ENCODE measurements at regions not wholly inside any gene's neighbourhood (a gene's known extent, or its start where the extent isn't known, plus 50 kb on each side); places are given as distances from the start of the nearest gene placed in this dataset.

- Mint-ChIP-seq H3K9me3 (ENCODE audit: low read depth) (no peaks in the 10 kb centered on the region), H3K4me3 (no peak overlapping the region), H3K4me1 (no peaks in the 10 kb centered on the region), H3K36me3 (ENCODE audit: low read depth) (no peaks in the 10 kb centered on the region), H3K27ac (no peak overlapping the region), H3K27me3 (no peaks in the 10 kb centered on the region)
- ATAC-seq (no peak), DNase-seq (no peak)
- ChIA-PET CTCF (no interaction called here), POLR2A (no interaction called here)
- intact Hi-C loops (cut with DNase I, micrococcal nuclease) = no loop called here
These were observed 198.1 kb downstream of the DAD1 start for GRCh38 chr14:22390824-22391461.

GRCh38 chr14:22390195-22390594 lies 198.8 kb downstream of the DAD1 start:
- Mint-ChIP-seq H3K9me3 (ENCODE audit: low read depth) (no peaks in the 10 kb centered on the region), H3K27ac (no peak overlapping the region), H3K27me3 (no peaks in the 10 kb centered on the region), H3K4me1 (no peaks in the 10 kb centered on the region), H3K4me3 (no peak overlapping the region), H3K36me3 (ENCODE audit: low read depth) (no peaks in the 10 kb centered on the region)
- intact Hi-C loops (cut with DNase I, micrococcal nuclease) = no loop called here
- ChIA-PET POLR2A (no interaction called here), CTCF (no interaction called here)
- DNase-seq (no peak), ATAC-seq (no peak)

- H3K9me3 Mint-ChIP-seq (ENCODE audit: low read depth) = no peaks in the 10 kb centered on the region
- ATAC-seq = peak; percentile 36
- CTCF ChIA-PET = no interaction called here
These were observed 200.1 kb downstream of the DAD1 start for GRCh38 chr14:22388669-22389595.

GRCh38 chr14:22387776-22388241 lies 201.2 kb downstream of the DAD1 start:
- CTCF ChIA-PET = no interaction called here
- Mint-ChIP-seq H3K4me1 (no peaks in the 10 kb centered on the region), H3K4me3 (no peak overlapping the region), H3K27ac (no peak overlapping the region), H3K36me3 (ENCODE audit: low read depth) (no peaks in the 10 kb centered on the region), H3K27me3 (no peaks in the 10 kb centered on the region), H3K9me3 (ENCODE audit: low read depth) (no peaks in the 10 kb centered on the region)
- POLR2A ChIA-PET = no interaction called here
- no peak for ATAC-seq
- intact Hi-C loops (cut with DNase I, micrococcal nuclease) = loop anchor here in 1 of 2 experiments (2.0 kb wide), 1 partner anchor 89 kb away; no protein-coding TSS in a partner anchor
- DNase-seq = no peak

More at GRCh38 chr14:22388669-22389595, 200.1 kb downstream of the DAD1 start:
- no peaks in the 10 kb centered on the region for H3K27me3 Mint-ChIP-seq
- no peak for DNase-seq
- POLR2A ChIA-PET = no interaction called here
- H3K36me3 Mint-ChIP-seq (ENCODE audit: low read depth) = no peaks in the 10 kb centered on the region
- H3K4me1 Mint-ChIP-seq = no peaks in the 10 kb centered on the region
- H3K4me3 Mint-ChIP-seq = no peak overlapping the region
- H3K27ac Mint-ChIP-seq = no peak overlapping the region
- intact Hi-C loops (cut with DNase I, micrococcal nuclease) = no loop called here

GRCh38 chr14:22386924-22387775 lies 201.9 kb downstream of the DAD1 start:
- Mint-ChIP-seq H3K4me1 (no peaks in the 10 kb centered on the region), H3K4me3 (no peak overlapping the region), H3K9me3 (ENCODE audit: low read depth) (no peaks in the 10 kb centered on the region), H3K36me3 (ENCODE audit: low read depth) (no peaks in the 10 kb centered on the region), H3K27ac (no peak overlapping the region), H3K27me3 (no peaks in the 10 kb centered on the region)
- POLR2A ChIA-PET = no interaction called here
- DNase-seq (no peak), ATAC-seq (no peak)
- intact Hi-C loops (cut with DNase I, micrococcal nuclease) = loop anchor here (1.0 to 2.0 kb wide), 2 partner anchors 90 kb away; no protein-coding TSS in a partner anchor
- CTCF ChIA-PET = interaction anchor here (0.6 kb wide), 1 partner anchor 45 kb away, joined by 3 read pairs; no protein-coding TSS in a partner anchor

- Mint-ChIP-seq H3K9me3 (ENCODE audit: low read depth) (no peaks in the 10 kb centered on the region), H3K27me3 (no peaks in the 10 kb centered on the region), H3K36me3 (ENCODE audit: low read depth) (no peaks in the 10 kb centered on the region), H3K4me3 (no peak overlapping the region), H3K27ac (no peak overlapping the region), H3K4me1 (no peaks in the 10 kb centered on the region)
- CTCF ChIA-PET = no interaction called here
- no peak for ATAC-seq
- DNase-seq = no peak
- POLR2A ChIA-PET = no interaction called here
- intact Hi-C loops (cut with DNase I, micrococcal nuclease) = loop anchor here in 1 of 2 experiments (5.0 kb wide), 2 partner anchors 48 to 63 kb away; no protein-coding TSS in a partner anchor
These were observed 204.0 kb downstream of the DAD1 start for GRCh38 chr14:22384974-22385526.

GRCh38 chr14:22384167-22384549 lies 204.9 kb downstream of the DAD1 start:
- H3K36me3 Mint-ChIP-seq (ENCODE audit: low read depth) = no peaks in the 10 kb centered on the region
- no peak overlapping the region for H3K4me3 Mint-ChIP-seq
- H3K4me1 Mint-ChIP-seq = no peaks in the 10 kb centered on the region
- DNase-seq (no peak), ATAC-seq (no peak)
- no peaks in the 10 kb centered on the region for H3K27me3 Mint-ChIP-seq
- ChIA-PET CTCF (no interaction called here), POLR2A (no interaction called here)
- H3K27ac Mint-ChIP-seq = no peak overlapping the region
- intact Hi-C loops (cut with DNase I, micrococcal nuclease) = loop anchor here in 1 of 2 experiments (5.0 kb wide), 2 partner anchors 47 to 62 kb away; no protein-coding TSS in a partner anchor
- no peaks in the 10 kb centered on the region for H3K9me3 Mint-ChIP-seq (ENCODE audit: low read depth)

- Mint-ChIP-seq H3K4me3 (no peak overlapping the region), H3K9me3 (ENCODE audit: low read depth) (no peaks in the 10 kb centered on the region), H3K36me3 (ENCODE audit: low read depth) (no peaks in the 10 kb centered on the region), H3K27me3 (no peaks in the 10 kb centered on the region), H3K4me1 (no peaks in the 10 kb centered on the region), H3K27ac (no peak overlapping the region)
- DNase-seq (no peak), ATAC-seq (peak; percentile 23)
- ChIA-PET CTCF (no interaction called here), POLR2A (no interaction called here)
- intact Hi-C loops (cut with DNase I, micrococcal nuclease) = loop anchor here in 1 of 2 experiments (5.0 kb wide), 2 partner anchors 46 to 61 kb away; no protein-coding TSS in a partner anchor
These were observed 205.4 kb downstream of the DAD1 start for GRCh38 chr14:22383515-22384166.

GRCh38 chr14:22382955-22383354 lies 206.1 kb downstream of the DAD1 start:
- Mint-ChIP-seq H3K9me3 (ENCODE audit: low read depth) (no peaks in the 10 kb centered on the region), H3K27me3 (no peaks in the 10 kb centered on the region), H3K36me3 (ENCODE audit: low read depth) (no peaks in the 10 kb centered on the region), H3K27ac (no peak overlapping the region), H3K4me3 (no peak overlapping the region), H3K4me1 (no peaks in the 10 kb centered on the region)
- CTCF ChIA-PET = no interaction called here
- DNase-seq = no peak
- intact Hi-C loops (cut with DNase I, micrococcal nuclease) = loop anchor here in 1 of 2 experiments (5.0 kb wide), 2 partner anchors 46 to 61 kb away; no protein-coding TSS in a partner anchor
- POLR2A ChIA-PET = no interaction called here
- ATAC-seq = no peak

GRCh38 chr14:22382395-22382794 lies 206.6 kb downstream of the DAD1 start:
- no peaks in the 10 kb centered on the region for H3K4me1 Mint-ChIP-seq
- no peak overlapping the region for H3K27ac Mint-ChIP-seq
- intact Hi-C loops (cut with DNase I, micrococcal nuclease) = loop anchor here in 1 of 2 experiments (5.0 kb wide), 2 partner anchors 45 to 60 kb away; no protein-coding TSS in a partner anchor
- H3K4me3 Mint-ChIP-seq = no peak overlapping the region
- no peak for DNase-seq
- CTCF ChIA-PET = no interaction called here
- POLR2A ChIA-PET = no interaction called here
- no peak for ATAC-seq
- no peaks in the 10 kb centered on the region for H3K9me3 Mint-ChIP-seq (ENCODE audit: low read depth)
- H3K36me3 Mint-ChIP-seq (ENCODE audit: low read depth) = no peaks in the 10 kb centered on the region
- H3K27me3 Mint-ChIP-seq = no peaks in the 10 kb centered on the region

All from activated CD4-positive, alpha-beta T cell treated with anti-CD3 and anti-CD28 coated beads for 36 hours (primary cell).